VCaP (cell line): ENCODE measurements at regions not wholly inside any gene's neighbourhood (a gene's known extent, or its start where the extent isn't known, plus 50 kb on each side); places are given as distances from the start of the nearest gene placed in this dataset.

ENCODE experiments used
- H3K27ac ChIP-seq: fragments of 450-650 bp; 2 replicates; pipeline ENCODE4 v1.5.1; 2017
- TF ChIP-seq, protein P1 (sequence below): fragments of 450-650 bp; conservative IDR thresholded peaks from 2 replicates; pipeline ENCODE4 v1.5.1; 2017; ENCODE audit warnings: mild to moderate bottlenecking, moderate library complexity

DNA sequence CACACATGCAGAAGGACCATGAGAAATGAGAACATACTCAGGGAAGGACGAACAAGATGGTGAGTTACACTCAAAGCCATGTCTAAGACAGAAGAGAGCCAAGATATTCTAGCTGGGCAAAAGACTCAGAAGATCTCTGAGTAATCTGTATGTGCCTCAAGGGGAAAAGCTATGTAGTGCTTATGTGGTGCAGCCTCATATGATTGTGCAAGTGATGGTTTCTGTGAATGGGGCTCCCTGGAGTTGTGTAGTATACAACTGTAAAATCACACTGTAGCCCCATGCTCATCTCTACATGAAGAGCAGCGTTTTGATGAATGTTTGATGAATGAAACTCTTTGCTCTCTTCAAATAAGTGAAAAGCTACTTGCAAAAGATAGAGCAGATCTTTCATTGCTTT lies 57.5 kb downstream of the OSR1 start:
- no peak overlapping the region for H3K27ac ChIP-seq
- TF ChIP-seq, protein P1, sequence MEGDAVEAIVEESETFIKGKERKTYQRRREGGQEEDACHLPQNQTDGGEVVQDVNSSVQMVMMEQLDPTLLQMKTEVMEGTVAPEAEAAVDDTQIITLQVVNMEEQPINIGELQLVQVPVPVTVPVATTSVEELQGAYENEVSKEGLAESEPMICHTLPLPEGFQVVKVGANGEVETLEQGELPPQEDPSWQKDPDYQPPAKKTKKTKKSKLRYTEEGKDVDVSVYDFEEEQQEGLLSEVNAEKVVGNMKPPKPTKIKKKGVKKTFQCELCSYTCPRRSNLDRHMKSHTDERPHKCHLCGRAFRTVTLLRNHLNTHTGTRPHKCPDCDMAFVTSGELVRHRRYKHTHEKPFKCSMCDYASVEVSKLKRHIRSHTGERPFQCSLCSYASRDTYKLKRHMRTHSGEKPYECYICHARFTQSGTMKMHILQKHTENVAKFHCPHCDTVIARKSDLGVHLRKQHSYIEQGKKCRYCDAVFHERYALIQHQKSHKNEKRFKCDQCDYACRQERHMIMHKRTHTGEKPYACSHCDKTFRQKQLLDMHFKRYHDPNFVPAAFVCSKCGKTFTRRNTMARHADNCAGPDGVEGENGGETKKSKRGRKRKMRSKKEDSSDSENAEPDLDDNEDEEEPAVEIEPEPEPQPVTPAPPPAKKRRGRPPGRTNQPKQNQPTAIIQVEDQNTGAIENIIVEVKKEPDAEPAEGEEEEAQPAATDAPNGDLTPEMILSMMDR = no peak

DNA sequence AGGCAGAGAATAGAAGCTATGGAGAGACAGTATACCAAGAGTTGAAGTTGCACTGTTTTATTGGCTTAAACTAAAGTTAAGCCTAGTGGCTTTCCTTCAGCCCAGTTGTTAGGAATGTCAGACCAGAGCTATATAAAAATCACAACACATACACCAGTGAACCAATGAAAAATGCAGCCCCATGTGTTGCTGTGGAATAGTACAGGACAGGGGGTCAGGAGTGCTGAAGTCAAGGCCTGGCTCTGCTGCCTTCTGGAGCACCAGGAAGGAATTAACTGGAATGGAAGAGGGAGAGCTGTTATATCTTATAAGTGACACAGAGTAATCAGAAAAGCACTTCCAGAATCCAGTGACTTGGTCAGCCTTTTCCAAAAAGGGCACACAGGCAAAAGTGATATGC lies 58.9 kb downstream of the OSR1 start:
- H3K27ac ChIP-seq = no peak overlapping the region
- TF ChIP-seq, protein P1 = no peak

DNA sequence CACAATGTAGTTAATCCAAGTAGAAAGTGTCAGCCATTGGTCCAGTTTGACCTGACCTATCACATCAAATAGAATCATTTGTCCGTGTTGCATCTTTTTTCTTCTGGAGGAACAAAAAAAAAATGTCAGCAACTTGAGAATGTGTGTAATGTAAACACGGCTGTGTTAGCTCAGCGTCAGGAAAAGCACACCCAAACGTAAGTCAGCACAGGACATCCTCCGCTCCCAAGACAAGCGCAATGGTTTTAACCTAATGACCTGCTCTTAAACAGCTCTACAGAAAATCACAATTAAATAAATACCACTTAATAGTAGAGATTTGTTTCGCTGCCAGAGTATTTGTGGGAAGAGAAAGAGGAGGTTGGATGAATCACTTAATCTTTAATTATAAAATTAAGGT lies 59.4 kb downstream of the OSR1 start:
- TF ChIP-seq, protein P1 = no peak
- no peak overlapping the region for H3K27ac ChIP-seq

DNA sequence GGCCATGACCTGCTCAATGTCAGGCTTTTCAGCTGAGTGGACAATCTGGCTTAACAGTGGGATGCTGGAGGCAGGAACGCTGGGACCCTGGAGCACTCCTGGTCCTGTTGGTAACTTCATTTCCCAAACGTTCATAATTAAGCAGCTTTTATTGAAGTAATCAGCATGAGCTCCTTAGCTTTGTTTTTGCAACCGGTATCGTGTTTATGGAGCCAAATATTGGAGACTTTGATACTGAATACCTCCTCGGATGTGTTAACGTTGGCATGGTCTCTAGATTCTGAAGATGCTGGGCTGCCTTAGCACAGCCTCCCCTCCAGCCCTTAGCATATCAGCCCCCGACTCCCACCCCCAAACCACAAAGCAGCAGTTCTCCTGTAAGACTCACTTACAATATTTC lies 60.7 kb downstream of the OSR1 start:
- TF ChIP-seq, protein P1 = no peak
- H3K27ac ChIP-seq = no peak overlapping the region

DNA sequence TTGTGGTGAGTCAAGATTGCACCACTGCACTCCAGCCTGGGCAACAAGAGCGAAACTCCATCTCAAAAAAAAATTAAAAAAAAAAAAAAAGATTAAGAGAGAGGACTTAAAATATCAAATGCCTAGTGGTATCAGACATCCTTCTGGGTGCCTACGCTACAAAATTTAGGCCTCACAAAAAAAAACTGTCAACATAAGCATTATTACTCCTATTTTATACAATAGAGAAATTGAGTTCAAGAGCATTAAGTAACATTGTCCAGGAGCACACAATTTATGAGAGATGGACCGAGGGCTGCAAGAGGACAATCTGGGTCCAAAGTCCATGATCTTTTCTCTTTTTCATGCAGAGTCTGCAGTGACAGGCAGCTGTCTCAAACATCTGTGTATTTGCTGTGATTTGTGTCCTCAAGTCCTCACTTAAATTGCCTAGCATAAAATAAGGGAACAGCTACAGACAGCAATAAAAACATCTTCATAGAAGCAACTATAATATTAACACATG lies 62.4 kb downstream of the OSR1 start:
- TF ChIP-seq, protein P1 = no peak
- no peak overlapping the region for H3K27ac ChIP-seq

DNA sequence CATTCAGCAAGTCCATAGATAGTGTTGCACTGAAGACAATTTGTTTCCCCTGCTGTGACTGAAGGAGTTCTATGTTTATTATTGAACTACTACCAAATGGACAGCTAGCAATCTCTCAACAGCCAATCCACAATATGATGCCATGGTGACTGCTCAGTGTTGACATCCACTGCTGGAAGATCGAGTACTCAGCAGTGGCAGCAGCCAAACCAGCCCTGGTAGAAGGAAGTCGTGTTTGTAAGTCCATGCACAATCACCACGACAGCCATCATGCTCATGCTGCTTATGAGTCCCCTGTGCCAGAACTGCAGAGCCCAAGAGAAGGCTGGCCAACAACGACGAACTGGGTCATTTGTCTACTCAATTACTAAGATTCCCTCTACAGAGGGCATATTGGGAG lies 66.4 kb downstream of the OSR1 start:
- TF ChIP-seq, protein P1 = no peak
- no peak overlapping the region for H3K27ac ChIP-seq

DNA sequence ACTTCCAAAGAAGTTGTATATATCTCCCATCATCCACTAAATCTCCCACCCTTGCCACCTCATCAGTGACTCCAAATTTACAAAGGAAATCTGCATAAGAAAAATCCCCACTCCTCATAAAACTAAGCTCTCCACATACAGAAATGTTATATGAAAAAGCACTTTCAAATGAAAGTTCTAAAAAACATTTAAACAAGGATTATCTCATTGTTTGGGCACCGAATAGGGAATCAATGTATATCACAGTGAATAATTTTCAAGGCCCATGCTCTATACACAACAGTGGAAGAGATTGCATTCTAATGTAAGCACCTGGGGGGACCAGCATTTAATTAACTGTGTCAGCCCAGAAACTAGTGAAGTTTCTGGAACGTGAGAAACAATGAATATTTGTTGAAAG lies 70.1 kb downstream of the OSR1 start:
- TF ChIP-seq, protein P1 = no peak
- H3K27ac ChIP-seq = no peak overlapping the region
